GM12878 (cell line): ENCODE measurements at regions not wholly inside any gene's neighbourhood (a gene's known extent, or its start where the extent isn't known, plus 50 kb on each side); places are given as distances from the start of the nearest gene placed in this dataset.

ENCODE experiments used
- ATAC-seq: fragments of 200-7000 bp; cut with Tn5 transposase; 3 replicates; pipeline ENCODE4 v1.9.1; 2020; ENCODE audit warnings: mild to moderate bottlenecking, moderate library complexity
- BruUV-seq: library from RNA; stranded (reverse); fragments of 400-500 nt; replicated peaks from 2 replicates; lab custom pipeline; 2021; lab: Mats Ljungman, UMichigan
- CTCF ChIA-PET: fragments of 300-600 bp; sonication (Branson Sonifier 250); formaldehyde crosslinking; extraction: SDS; loops from one replicate; lab custom pipeline; 2021; ENCODE audit warnings: inconsistent platforms; lab: Yijun Ruan, JAX
- POLR2A ChIA-PET: fragments of 350-600 bp; formaldehyde crosslinking; extraction: SDS; loops from one replicate; lab custom pipeline; 2021; ENCODE audit warnings: inconsistent platforms; lab: Charles Lee
- RAD21 ChIA-PET: fragments of 300-600 bp; sonication (Branson Sonifier 250); formaldehyde crosslinking; loops from one replicate; lab custom pipeline; 2023; ENCODE audit warnings: antibody characterized with exemption; ENCODE audit not compliant: unreplicated experiment; lab: Charles Lee
- SMC1A ChIA-PET: fragments of 300-600 bp; sonication (Branson Sonifier 250); formaldehyde crosslinking; loops from one replicate; lab custom pipeline; 2023; ENCODE audit not compliant: unreplicated experiment, uncharacterized antibody; lab: Charles Lee
- DNase-seq: peaks from one replicate; pipeline ENCODE4 v3.0.0-alpha.2; 2011; ENCODE audit warnings: low read depth, low spot score
- FAIRE-seq: peaks from 3 replicates; lab custom pipeline; 2011; peaks lifted over from hg19 to GRCh38; lab: Jason Lieb, UNC
- H2AFZ ChIP-seq: 2 replicates; pipeline ENCODE4 v1.6.0; 2011; ENCODE audit warnings: low read depth, low read length, control low read depth; ENCODE audit not compliant: control insufficient read depth
- H3K27ac ChIP-seq: 2 replicates; pipeline ENCODE4 v1.5.1; 2011; ENCODE audit warnings: control low read depth; ENCODE audit not compliant: control insufficient read depth, insufficient read depth
- H3K27me3 ChIP-seq, 2 experiments: replicated peaks in 1 of 2; 2 replicates each; pipeline versions ENCODE4 v1.6.0 to v1.6.1; 2011; ENCODE audit warnings: low read length in 1 of 2; ENCODE audit not compliant: control insufficient read depth in 2 of 2, insufficient read depth in 2 of 2
- H3K36me3 ChIP-seq, 2 experiments: 2 replicates each; pipeline ENCODE4 v1.5.1; 2011; ENCODE audit warnings: low read length in 1 of 2; ENCODE audit not compliant: control insufficient read depth in 2 of 2, insufficient read depth in 2 of 2
- H3K4me1 ChIP-seq: 2 replicates; pipeline ENCODE4 v1.6.1; 2011; ENCODE audit warnings: mild to moderate bottlenecking, low read length, moderate library complexity, mixed read lengths; ENCODE audit not compliant: control insufficient read depth, insufficient read depth
- H3K4me2 ChIP-seq: 2 replicates; pipeline ENCODE4 v1.6.0; 2011; ENCODE audit warnings: control low read depth; ENCODE audit not compliant: control insufficient read depth, insufficient read depth
- H3K4me3 ChIP-seq: fragments of 200-600 bp; sonication (generic); 2 replicates; pipeline ENCODE4 v1.5.1; 2016
- H3K79me2 ChIP-seq: 2 replicates; pipeline ENCODE4 v1.6.0; 2011; ENCODE audit warnings: low read length; ENCODE audit not compliant: control insufficient read depth, insufficient read depth
- H3K9ac ChIP-seq: 2 replicates; pipeline ENCODE4 v1.8.0; 2011; ENCODE audit warnings: low read length, control low read depth, mixed read lengths; ENCODE audit not compliant: control insufficient read depth, insufficient read depth
- H3K9me3 ChIP-seq: replicated peaks from 3 replicates; pipeline ENCODE4 v1.5.1; 2011; ENCODE audit warnings: mild to moderate bottlenecking, low read length; ENCODE audit not compliant: control insufficient read depth, insufficient read depth
- H4K20me1 ChIP-seq: 2 replicates; pipeline ENCODE4 v1.6.0; 2011; ENCODE audit not compliant: control insufficient read depth, insufficient read depth
- ATF3 ChIP-seq: IDR thresholded peaks from 2 replicates; pipeline ENCODE4 v1.6.1; 2011; ENCODE audit warnings: low read depth, mild to moderate bottlenecking, low read length, moderate library complexity, borderline replicate concordance; ENCODE audit errors: extremely low read depth
- CBFB ChIP-seq: IDR thresholded peaks from 2 replicates; pipeline ENCODE4 v1.6.1; 2016; ENCODE audit warnings: antibody characterized with exemption, low read depth
- EED ChIP-seq: sonication (generic); IDR thresholded peaks from 2 replicates; pipeline ENCODE4 v1.6.1; 2016; ENCODE audit warnings: antibody characterized with exemption, low read depth
- HCFC1 ChIP-seq: fragments of 150-350 bp; IDR thresholded peaks from 2 replicates; pipeline ENCODE4 v1.6.1; 2014; ENCODE audit warnings: low read length
- MYB ChIP-seq: fragments of 150-350 bp; IDR thresholded peaks from 2 replicates; pipeline ENCODE4 v1.6.1; 2014; ENCODE audit warnings: mild to moderate bottlenecking, low read depth, low read length, borderline replicate concordance
- MYC ChIP-seq: IDR thresholded peaks from 2 replicates; pipeline ENCODE4 v1.6.1; 2011; ENCODE audit warnings: mild to moderate bottlenecking, low read length, moderate library complexity, inconsistent platforms; ENCODE audit not compliant: insufficient read depth, insufficient replicate concordance, insufficient read length, severe bottlenecking
- NR2C1 ChIP-seq: fragments of 450-650 bp; IDR thresholded peaks from 2 replicates; pipeline ENCODE4 v1.6.1; 2017; ENCODE audit warnings: antibody characterized with exemption, mild to moderate bottlenecking, moderate library complexity
- POLR2AphosphoS2 ChIP-seq: IDR thresholded peaks from 2 replicates; pipeline ENCODE4 v1.6.1; 2011; ENCODE audit warnings: low read depth, mild to moderate bottlenecking, low read length, improper control_type of control experiment, moderate library complexity
- PRDM15 ChIP-seq: fragments of 450-650 bp; formaldehyde crosslinking; IDR thresholded peaks from 2 replicates; pipeline ENCODE4 v1.4.0; 2020; ENCODE audit warnings: mild to moderate bottlenecking, moderate library complexity
- SMAD5 ChIP-seq: IDR thresholded peaks from 2 replicates; pipeline ENCODE4 v1.6.1; 2016; ENCODE audit warnings: antibody characterized with exemption, low read depth
- SPI1 ChIP-seq: IDR thresholded peaks from 2 replicates; pipeline ENCODE4 v1.6.1; 2011; ENCODE audit warnings: low read depth, mild to moderate bottlenecking, low read length, moderate library complexity, borderline replicate concordance; ENCODE audit not compliant: insufficient read depth
- SREBF1 ChIP-seq: IDR thresholded peaks from 2 replicates; pipeline ENCODE4 v1.6.1; 2012; ENCODE audit warnings: mild to moderate bottlenecking, low read length
- WGBS: methylation state at CpG from one replicate; pipeline ENCODE4 v1.1.6; 2016; ENCODE audit warnings: low lambda C conversion rate; ENCODE audit not compliant: insufficient replicate concordance, insufficient coverage; ENCODE audit errors: missing lambda C conversion rate; 5-methylcytosine and 5-hydroxymethylcytosine counted together
- in situ Hi-C: fragments of 300-500 bp; cut with MboI; formaldehyde crosslinking; loops from 9 replicates; pipeline ENCODE4 v1.14.3; 2018; ENCODE audit warnings: mixed read lengths
- intact Hi-C: fragments of 100-400 bp; cut with micrococcal nuclease; formaldehyde crosslinking; loops from one replicate; pipeline ENCODE4 v1.14.2; 2022; ENCODE audit not compliant: unreplicated experiment
- TF ChIP-seq, protein P1 (sequence below): fragments of 450-650 bp; IDR thresholded peaks from 2 replicates; pipeline ENCODE4 v1.6.1; 2016; ENCODE audit warnings: mild to moderate bottlenecking, moderate library complexity, borderline replicate concordance

- TF ChIP-seq PRDM15 (CRISPR knock-in tag) = no peak
- no peak for TF ChIP-seq NR2C1
- TF ChIP-seq MYB = no peak
- no peak for TF ChIP-seq EED
- no peak for TF ChIP-seq POLR2AphosphoS2
Measured at GRCh38 chr5:31096238-31096865, 97.1 kb upstream of the CDH6 start (continued).

DNA sequence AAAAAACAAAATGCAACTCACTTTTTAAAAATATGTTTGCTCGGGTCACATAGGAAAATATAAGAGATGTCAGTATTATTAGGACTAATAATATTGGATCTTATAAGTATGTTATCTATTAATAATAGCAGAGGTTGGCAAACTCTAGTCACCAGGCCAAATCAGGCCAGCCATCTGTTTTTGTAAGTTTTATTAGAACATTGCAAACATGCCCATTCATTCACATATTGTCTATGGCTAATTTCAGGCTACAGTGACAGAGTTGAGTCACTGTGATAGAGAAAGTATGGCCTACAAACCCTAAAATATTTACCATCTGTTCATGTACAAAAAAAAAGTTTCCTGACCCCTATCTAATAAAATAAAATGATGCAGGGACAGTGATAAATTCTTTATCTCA lies 97.7 kb upstream of the CDH6 start:
- 31% methylated on average over 1 of the region's 1 CpG for WGBS
- ChIA-PET SMC1A (no interaction called here), CTCF (no interaction called here), POLR2A (no interaction called here), RAD21 (no interaction called here)
- Histone ChIP-seq H3K79me2 (no peaks in the 10 kb centered on the region), H3K9me3 (no peaks in the 10 kb centered on the region), H3K27me3 (no peaks in the 10 kb centered on the region), H3K4me3 (no peak overlapping the region), H3K27ac (no peak overlapping the region), H3K4me2 (no peak overlapping the region), H2AFZ (no peak overlapping the region), H3K4me1 (no peaks in the 10 kb centered on the region), H3K9ac (no peak overlapping the region), H4K20me1 (no peaks in the 10 kb centered on the region), H3K36me3 (no peaks in the 10 kb centered on the region)
- no TSS peak for BruUV-seq
- DNase-seq (no peak), FAIRE-seq (no peak), ATAC-seq (no peak)
- in situ Hi-C loops = no loop called here
- intact Hi-C loops = no loop called here
- TF ChIP-seq CBFB (no peak), ATF3 (no peak), HCFC1 (no peak), SPI1 (no peak), MYC (no peak), SREBF1 (no peak), SMAD5 (no peak)
- TF ChIP-seq, protein P1, sequence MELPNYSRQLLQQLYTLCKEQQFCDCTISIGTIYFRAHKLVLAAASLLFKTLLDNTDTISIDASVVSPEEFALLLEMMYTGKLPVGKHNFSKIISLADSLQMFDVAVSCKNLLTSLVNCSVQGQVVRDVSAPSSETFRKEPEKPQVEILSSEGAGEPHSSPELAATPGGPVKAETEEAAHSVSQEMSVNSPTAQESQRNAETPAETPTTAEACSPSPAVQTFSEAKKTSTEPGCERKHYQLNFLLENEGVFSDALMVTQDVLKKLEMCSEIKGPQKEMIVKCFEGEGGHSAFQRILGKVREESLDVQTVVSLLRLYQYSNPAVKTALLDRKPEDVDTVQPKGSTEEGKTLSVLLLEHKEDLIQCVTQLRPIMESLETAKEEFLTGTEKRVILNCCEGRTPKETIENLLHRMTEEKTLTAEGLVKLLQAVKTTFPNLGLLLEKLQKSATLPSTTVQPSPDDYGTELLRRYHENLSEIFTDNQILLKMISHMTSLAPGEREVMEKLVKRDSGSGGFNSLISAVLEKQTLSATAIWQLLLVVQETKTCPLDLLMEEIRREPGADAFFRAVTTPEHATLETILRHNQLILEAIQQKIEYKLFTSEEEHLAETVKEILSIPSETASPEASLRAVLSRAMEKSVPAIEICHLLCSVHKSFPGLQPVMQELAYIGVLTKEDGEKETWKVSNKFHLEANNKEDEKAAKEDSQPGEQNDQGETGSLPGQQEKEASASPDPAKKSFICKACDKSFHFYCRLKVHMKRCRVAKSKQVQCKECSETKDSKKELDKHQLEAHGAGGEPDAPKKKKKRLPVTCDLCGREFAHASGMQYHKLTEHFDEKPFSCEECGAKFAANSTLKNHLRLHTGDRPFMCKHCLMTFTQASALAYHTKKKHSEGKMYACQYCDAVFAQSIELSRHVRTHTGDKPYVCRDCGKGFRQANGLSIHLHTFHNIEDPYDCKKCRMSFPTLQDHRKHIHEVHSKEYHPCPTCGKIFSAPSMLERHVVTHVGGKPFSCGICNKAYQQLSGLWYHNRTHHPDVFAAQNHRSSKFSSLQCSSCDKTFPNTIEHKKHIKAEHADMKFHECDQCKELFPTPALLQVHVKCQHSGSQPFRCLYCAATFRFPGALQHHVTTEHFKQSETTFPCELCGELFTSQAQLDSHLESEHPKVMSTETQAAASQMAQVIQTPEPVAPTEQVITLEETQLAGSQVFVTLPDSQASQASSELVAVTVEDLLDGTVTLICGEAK = no peak
